K562 (cell line): ENCODE measurements at regions not wholly inside any gene's neighbourhood (a gene's known extent, or its start where the extent isn't known, plus 50 kb on each side); places are given as distances from the start of the nearest gene placed in this dataset.
A peak's percentile ranks its signal among the peaks of the same experiment; 100 is the strongest.

ENCODE experiments used
- ARID1B ChIP-seq: fragments of 450-650 bp; IDR thresholded peaks from 2 replicates; pipeline ENCODE4 v1.6.1; 2016; ENCODE audit warnings: antibody characterized with exemption, mild to moderate bottlenecking, inconsistent platforms
- C11orf30 ChIP-seq: fragments of 450-650 bp; IDR thresholded peaks from 2 replicates; pipeline ENCODE4 v1.6.1; 2016; ENCODE audit warnings: low read depth, mild to moderate bottlenecking
- EP300 ChIP-seq: IDR thresholded peaks from 2 replicates; pipeline ENCODE4 v1.6.1; 2012; ENCODE audit warnings: low read length, improper control_type of control experiment
- EP400 ChIP-seq: fragments of 450-650 bp; IDR thresholded peaks from 2 replicates; pipeline ENCODE4 v1.6.1; 2017; ENCODE audit warnings: antibody characterized with exemption, mild to moderate bottlenecking, moderate library complexity
- GATAD2A ChIP-seq: fragments of 450-650 bp; IDR thresholded peaks from 2 replicates; pipeline ENCODE4 v1.6.1; 2017
- HMGXB4 ChIP-seq: sonication (generic); formaldehyde crosslinking; IDR thresholded peaks from 2 replicates; pipeline ENCODE4 v1.8.1; 2023; ENCODE audit warnings: mild to moderate bottlenecking, missing genetic modification reagents
- NFE2 ChIP-seq: IDR thresholded peaks from 2 replicates; pipeline ENCODE4 v1.6.1; 2014; ENCODE audit warnings: antibody characterized with exemption, low read depth
- NR4A1 ChIP-seq, 2 experiments: fragments of 250-450 bp in 1 of 2; fragments of 450-650 bp in 1 of 2; sonication (Bioruptor Pico) in 1 of 2; IDR thresholded peaks; 2 replicates each; pipeline versions ENCODE4 v1.4.0 to v1.6.1; 2016 to 2020; ENCODE audit warnings: mild to moderate bottlenecking in 2 of 2, missing compliant biosample characterization in 1 of 2, missing genetic modification characterization in 1 of 2, moderate library complexity in 1 of 2
- PHF20 ChIP-seq: fragments of 450-650 bp; IDR thresholded peaks from 2 replicates; pipeline ENCODE4 v1.6.1; 2018; ENCODE audit not compliant: partially characterized antibody
- RBM39 ChIP-seq: fragments of 200-400 bp; formaldehyde crosslinking; optimal IDR thresholded peaks from 2 replicates; pipeline ENCODE3; 2018; ENCODE audit warnings: low read depth, low read length
- TOE1 ChIP-seq, 2 experiments: fragments of 450-650 bp in 1 of 2; sonication (generic) in 1 of 2; formaldehyde crosslinking in 1 of 2; IDR thresholded peaks; 2 replicates each; pipeline versions ENCODE4 v1.7.1 to v1.8.0; 2016 to 2022; ENCODE audit warnings: borderline replicate concordance in 2 of 2, mild to moderate bottlenecking in 2 of 2, antibody characterized with exemption in 1 of 2, inconsistent platforms in 1 of 2, low read depth in 1 of 2, missing genetic modification reagents in 1 of 2, moderate library complexity in 1 of 2
- ZNF318 ChIP-seq, 2 experiments: fragments of 450-650 bp; IDR thresholded peaks; 2 replicates each; pipeline ENCODE4 v1.6.1; 2016; ENCODE audit warnings: mild to moderate bottlenecking in 2 of 2, borderline replicate concordance in 1 of 2, low read depth in 1 of 2, moderate library complexity in 1 of 2

- no peak for TF ChIP-seq ZNF318 (IDR thresholded peaks at IDR 0.05; ENCODE audit: borderline replicate concordance in 1 of 2, low read depth in 1 of 2)
- no peak for TF ChIP-seq PHF20
- peak; percentile 33; the same call in 1 of the 2 replicates for TF ChIP-seq EP400
- TF ChIP-seq ARID1B: peak; percentile 65
- peak; percentile 26; the same call in 1 of the 2 replicates for TF ChIP-seq EP300
- TF ChIP-seq GATAD2A: peak; percentile 82; the same call in 1 of the 2 replicates
- peak; percentile 69 for TF ChIP-seq NFE2
- TF ChIP-seq C11orf30: peak; percentile 45; the same call in 1 of the 2 replicates
- TF ChIP-seq NR4A1 (CRISPR knock-in tag; IDR thresholded peaks at IDR 0.05): 0 out of 2 replicates have a peak, but pooled peaks have one; percentile 39
- TF ChIP-seq NR4A1 (tag; IDR thresholded peaks at IDR 0.05): peak; percentile 56; the same call in 1 of the 2 replicates
- no peak for TF ChIP-seq TOE1 (IDR thresholded peaks at IDR 0.05; ENCODE audit: borderline replicate concordance)
- TF ChIP-seq TOE1 (CRISPR knock-in tag; IDR thresholded peaks at IDR 0.05; ENCODE audit: borderline replicate concordance, low read depth): no peak
- no peak for TF ChIP-seq RBM39
- no peak for TF ChIP-seq HMGXB4 (CRISPR knock-in tag)
Observed at GRCh38 chr10:15439341-15439842, 68.3 kb upstream of the FAM171A1 start (continued).
